ENCODE measurements at regions not wholly inside any gene's neighbourhood (a gene's known extent, or its start where the extent isn't known, plus 50 kb on each side); places are given as distances from the start of the nearest gene placed in this dataset.

DNA sequence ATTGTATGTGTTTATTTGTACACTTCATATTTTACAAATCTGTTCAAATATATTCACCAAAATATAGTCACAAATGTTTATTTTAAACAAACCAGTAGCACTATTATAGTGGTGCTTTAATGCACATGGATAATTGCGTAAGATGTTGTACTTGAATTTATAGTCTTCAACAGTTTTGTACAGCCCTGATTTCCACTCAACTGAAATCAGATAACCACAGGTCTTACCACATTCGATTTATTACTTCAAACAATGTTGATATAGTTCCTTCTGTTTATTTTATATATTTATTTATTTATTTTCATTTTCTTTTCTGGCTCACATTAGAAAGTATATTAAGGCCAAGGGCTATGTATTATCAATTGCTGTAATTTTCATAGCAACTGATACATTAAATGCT is 99.4 kb upstream of the ZNF804A start:
- no peak for DNase-seq

DNA sequence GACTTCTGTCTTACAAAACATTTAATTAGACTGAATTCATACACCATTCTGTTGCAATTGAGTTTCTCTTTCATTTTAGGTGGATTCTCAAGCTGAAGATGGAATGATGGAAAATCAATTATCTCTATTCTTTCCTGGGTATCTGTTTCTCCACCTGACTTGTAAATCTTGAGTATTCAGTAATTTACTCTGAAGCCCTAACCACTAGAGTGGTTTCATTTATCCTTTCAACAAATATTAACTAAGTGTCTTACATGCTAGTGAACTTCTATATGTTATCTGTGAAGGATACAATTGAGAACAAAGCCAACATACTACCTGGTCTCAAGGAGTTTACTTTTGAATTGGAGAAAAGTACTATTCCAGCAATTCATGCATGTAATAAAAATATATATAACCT is 94.1 kb upstream of the ZNF804A start:
- no peak for DNase-seq

- no peak for DNase-seq
These were observed 91.1 kb upstream of the ZNF804A start for GRCh38 chr2:184507254-184507653.

DNA sequence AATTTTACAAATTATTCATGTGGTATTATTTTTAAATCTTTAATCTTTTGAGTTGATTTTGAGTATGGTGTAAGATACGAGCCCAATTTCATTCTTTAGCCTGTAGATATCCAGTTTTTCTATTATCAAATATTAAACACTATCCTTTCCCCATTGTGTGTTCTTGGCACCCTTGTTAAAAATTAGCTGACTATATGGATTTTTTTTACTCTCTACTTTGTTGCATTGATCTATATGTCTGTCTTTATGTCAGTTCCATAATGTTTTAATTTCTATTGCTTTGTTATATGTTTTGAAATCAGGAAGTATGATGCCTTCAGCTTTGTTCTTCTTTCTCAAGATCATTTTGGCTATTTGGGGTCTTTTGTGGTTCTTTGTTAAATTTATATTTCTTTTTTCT is 80.9 kb upstream of the ZNF804A start:
- DNase-seq, result no peak

- no peak for DNase-seq
These were observed 77.9 kb upstream of the ZNF804A start for GRCh38 chr2:184520441-184520840.

DNA sequence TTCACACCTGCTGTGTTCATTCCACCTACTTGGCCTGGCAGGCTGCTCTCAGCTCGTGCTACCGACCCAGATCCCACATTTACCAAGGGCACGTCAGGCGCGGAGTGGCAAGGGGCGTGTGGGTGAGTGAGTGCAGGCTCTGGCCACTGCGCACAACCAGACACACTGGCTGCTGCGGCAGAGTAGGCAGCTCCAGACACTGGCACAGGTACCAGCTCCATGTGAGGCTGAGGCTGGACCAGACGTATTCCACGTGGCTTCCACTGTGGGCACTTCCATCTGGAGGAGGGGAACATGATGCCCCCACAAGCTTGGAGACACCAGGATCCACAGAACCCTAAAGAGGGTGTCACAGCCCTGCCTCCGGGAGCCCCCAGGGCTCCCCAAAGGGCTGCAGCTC is 74.6 kb upstream of the ZNF804A start:
- DNase-seq, result no peak

DNA sequence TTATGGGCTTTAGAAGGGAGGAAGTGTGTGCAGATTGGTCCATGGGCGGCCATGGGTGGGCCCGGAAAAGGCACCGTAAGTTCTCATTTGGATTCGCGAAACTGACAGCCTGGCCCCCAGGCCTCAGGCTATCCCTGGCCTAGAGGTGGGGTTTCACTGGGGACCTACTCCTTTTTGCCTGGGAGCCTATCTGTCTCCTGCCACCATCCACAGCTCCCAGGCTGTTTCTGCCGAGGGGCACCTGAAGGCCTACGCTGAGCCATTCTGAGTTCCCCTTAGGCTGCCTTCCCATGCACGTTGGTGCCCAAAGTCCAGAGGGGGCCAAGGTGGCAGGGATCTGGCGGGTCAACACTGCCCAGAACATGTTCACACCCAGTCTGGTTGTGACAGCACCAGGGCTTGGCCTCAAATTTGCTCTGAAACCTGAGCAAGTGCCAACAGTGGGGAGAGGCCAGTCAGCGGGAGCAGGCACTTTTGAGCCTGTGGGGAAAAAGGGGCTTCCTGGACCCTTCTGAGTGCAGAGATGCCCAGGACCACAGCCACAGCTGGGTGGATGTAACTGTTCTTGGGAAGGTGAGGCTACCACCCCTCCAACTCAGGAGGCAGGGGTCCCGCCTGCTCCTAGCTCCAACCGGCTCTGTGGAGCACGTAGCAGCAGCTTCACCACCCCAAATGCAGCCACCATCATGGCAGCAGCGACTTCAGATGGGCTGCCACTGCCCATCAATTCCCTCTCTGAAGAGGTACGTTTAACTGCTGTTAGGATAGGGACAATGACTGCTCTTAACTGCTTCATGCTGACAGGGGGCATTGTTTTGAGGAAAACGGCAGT is 73.6 kb upstream of the ZNF804A start:
- no peak for DNase-seq

GRCh38 chr2:184527058-184527457 is 71.3 kb upstream of the ZNF804A start:
- no peak for DNase-seq

DNA sequence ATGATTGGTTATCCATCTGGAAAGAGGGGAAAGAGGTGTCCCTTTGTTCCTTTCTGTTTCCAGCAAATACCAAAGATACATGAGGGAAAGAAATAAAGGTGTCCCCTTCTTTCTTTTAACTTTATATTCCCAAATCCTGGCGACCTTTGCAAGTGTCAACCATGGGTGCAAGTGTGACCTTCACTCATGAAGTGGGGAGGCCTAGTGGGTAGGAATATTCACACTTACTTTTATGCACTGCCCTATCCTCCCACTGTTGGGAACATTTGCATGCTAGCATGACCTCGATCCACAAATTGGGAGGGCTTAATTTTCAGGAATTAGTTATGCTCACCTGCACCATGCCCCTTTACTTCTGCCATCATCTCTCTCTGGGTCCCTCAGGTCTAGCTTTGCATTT is 70.2 kb upstream of the ZNF804A start:
- no peak for DNase-seq

- DNase-seq, result no peak
These were observed 68.1 kb upstream of the ZNF804A start for GRCh38 chr2:184530239-184530638.

DNA sequence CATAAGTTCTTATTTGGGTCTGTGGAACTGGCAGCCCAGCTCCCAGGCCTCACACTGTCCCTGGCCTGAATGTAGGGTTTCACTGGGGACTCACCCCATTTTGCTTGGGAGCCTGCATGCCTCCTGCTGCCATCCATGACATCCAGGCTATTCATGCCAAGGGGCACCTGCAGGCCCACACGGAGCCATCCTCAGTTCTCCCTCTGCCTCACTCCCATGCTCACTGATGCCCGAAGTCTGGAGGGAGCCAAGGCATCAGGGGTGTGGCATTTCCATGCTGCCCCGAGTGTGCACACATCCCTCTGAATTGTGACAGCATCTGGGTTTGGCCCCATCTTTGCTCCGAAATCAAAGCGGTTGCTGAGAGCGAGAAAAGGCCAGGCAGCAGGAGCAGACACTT is 67.4 kb upstream of the ZNF804A start:
- DNase-seq, result no peak

DNA sequence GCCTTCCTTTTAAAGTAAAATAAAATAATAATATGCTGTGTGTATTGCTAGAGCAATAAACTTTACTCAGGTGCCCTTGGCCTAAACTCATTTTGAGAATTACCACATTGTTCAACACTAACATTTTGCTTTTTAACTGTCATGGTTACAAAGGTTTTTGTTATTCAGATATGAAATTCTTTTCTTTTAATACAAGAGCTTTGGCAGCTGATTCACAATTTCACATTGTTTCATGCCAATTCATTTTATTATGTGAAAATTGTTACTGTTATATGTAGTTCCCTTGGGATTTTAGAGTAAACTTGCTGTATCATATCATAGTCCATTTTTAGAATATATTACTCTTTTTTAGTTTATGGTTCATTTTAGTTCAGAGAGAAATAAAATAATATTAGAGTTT is 65.8 kb upstream of the ZNF804A start:
- no peak for DNase-seq

DNA sequence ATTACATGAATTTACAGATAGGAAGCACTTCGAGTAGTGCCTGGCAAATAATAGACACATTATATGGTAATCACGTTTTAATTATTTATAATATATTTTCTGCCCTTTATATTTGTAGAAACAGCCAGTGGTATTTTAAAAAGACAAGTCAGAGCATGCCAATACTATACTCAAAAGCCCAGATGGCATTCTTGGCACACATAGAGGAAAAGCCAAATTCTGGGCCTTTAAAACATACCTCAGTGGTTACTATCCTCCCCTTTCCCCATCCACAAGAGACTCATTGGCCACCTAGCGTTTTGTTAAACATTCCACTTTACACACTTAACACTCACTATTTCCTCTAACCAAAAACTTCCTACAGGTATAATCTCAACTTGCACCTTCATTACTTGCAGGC is 63.3 kb upstream of the ZNF804A start:
- no peak for DNase-seq

DNA sequence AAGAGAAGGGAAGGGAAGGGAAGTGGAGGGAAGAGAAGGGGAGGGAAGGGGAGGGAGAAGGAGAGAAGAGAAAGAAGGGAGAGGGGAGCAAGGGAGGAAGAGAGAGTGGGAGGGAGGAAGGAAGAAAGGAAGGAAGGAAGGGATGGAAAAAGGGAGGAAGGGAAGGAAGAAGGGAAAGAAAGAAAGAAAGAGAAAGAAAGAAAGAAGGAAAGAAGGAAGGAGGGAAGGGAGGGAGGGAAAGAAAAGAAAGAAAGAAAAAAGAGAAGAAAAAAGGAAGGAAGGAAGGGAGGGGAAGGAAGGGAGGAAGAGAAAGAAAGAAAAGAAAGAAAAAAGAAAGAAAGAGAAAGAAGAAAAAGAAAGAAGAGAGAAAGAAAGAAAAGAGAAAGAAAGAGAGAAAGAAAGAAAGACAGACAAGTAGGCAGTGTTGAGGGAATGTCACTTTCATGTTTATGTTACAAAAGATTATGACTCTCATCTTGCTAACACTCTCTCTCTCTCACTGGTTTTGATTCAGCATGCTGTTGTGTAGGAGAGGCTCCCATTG is 58.0 kb upstream of the ZNF804A start:
- no peak for DNase-seq

GRCh38 chr2:184541591-184541990 is 56.7 kb upstream of the ZNF804A start:
- no peak for DNase-seq

DNA sequence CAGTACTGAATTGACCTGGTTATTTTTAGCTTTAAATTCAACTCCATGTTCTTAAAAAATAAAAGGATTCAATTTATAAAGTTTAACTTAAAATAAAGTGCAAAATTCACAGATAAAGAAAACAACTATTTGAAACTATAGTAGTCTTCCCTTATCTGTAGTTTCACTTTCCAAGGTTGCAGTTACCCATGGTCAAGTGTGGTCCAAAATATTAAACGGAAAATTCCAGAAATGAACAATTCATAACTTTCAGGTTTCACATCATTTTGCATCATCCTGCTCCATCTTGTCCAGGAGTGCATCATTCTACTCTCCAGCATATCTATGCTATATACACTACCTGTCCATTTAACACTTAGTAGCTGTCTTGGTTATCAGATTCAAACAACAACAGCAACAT is 54.5 kb upstream of the ZNF804A start:
- DNase-seq, result no peak
